Neural progenitor cell (in vitro differentiated cells): ENCODE measurements at regions not wholly inside any gene's neighbourhood (a gene's known extent, or its start where the extent isn't known, plus 50 kb on each side); places are given as distances from the start of the nearest gene placed in this dataset.

Experiments
- DNase-seq: peaks from one replicate; pipeline ENCODE4 v3.0.0-alpha.2; 2016; ENCODE audit warnings: low spot score
- H2AFZ ChIP-seq: fragments of 200-600 bp; sonication (generic); replicated peaks from 2 replicates; pipeline ENCODE4 v1.6.1; 2016; ENCODE audit warnings: antibody characterized with exemption
- H3F3A ChIP-seq: fragments of 200-600 bp; sonication (generic); 2 replicates; pipeline ENCODE4 v1.6.1; 2016; ENCODE audit warnings: antibody characterized with exemption, low read depth
- H3K27ac ChIP-seq: fragments of 200-600 bp; sonication (generic); 2 replicates; pipeline ENCODE4 v1.5.1; 2016; ENCODE audit warnings: mild to moderate bottlenecking
- H3K27me3 ChIP-seq: fragments of 200-600 bp; sonication (generic); 2 replicates; pipeline ENCODE4 v1.6.1; 2016; ENCODE audit warnings: mild to moderate bottlenecking, moderate library complexity
- H3K36me3 ChIP-seq: fragments of 200-600 bp; sonication (generic); 2 replicates; pipeline ENCODE4 v1.5.1; 2016
- H3K4me1 ChIP-seq: fragments of 200-600 bp; sonication (generic); 2 replicates; pipeline ENCODE4 v1.6.1; 2016; ENCODE audit warnings: mixed run types
- H3K4me2 ChIP-seq: fragments of 200-600 bp; sonication (generic); 2 replicates; pipeline ENCODE4 v1.6.1; 2016
- H3K4me3 ChIP-seq: fragments of 200-600 bp; sonication (generic); 2 replicates; pipeline ENCODE4 v1.5.1; 2016
- H3K79me2 ChIP-seq: fragments of 200-600 bp; sonication (generic); 2 replicates; pipeline ENCODE4 v1.6.1; 2016; ENCODE audit warnings: low read depth
- H3K9ac ChIP-seq: fragments of 200-600 bp; sonication (generic); 2 replicates; pipeline ENCODE4 v1.6.1; 2016
- H3K9me3 ChIP-seq: fragments of 200-600 bp; sonication (generic); 2 replicates; pipeline ENCODE4 v1.5.1; 2016; ENCODE audit warnings: low read depth
- H4K20me1 ChIP-seq: fragments of 200-600 bp; sonication (generic); 2 replicates; pipeline ENCODE4 v1.6.1; 2016; ENCODE audit warnings: low read depth
- H3K27ac Mint-ChIP-seq: 3 replicates; pipeline ENCODE4 v1.8.0; 2021; ENCODE audit warnings: mixed read lengths
- H3K27me3 Mint-ChIP-seq: 2 replicates; pipeline ENCODE4 v1.8.0; 2022; ENCODE audit warnings: low read depth, mild to moderate bottlenecking, inconsistent platforms, moderate library complexity, mixed read lengths; ENCODE audit not compliant: insufficient read depth
- H3K36me3 Mint-ChIP-seq: 3 replicates; pipeline ENCODE4 v1.8.0; 2021; ENCODE audit warnings: mixed read lengths
- H3K4me1 Mint-ChIP-seq: 3 replicates; pipeline ENCODE4 v1.8.0; 2021; ENCODE audit warnings: mixed read lengths
- H3K4me3 Mint-ChIP-seq: 3 replicates; pipeline ENCODE4 v1.8.0; 2021; ENCODE audit warnings: mild to moderate bottlenecking, moderate library complexity, mixed read lengths
- H3K9me3 Mint-ChIP-seq: 3 replicates; pipeline ENCODE4 v1.8.0; 2020; ENCODE audit warnings: mixed read lengths
- CTCF ChIP-seq: fragments of 200-600 bp; sonication (generic); IDR thresholded peaks from 2 replicates; pipeline ENCODE4 v1.5.1; 2017; ENCODE audit warnings: antibody characterized with exemption, mild to moderate bottlenecking
- EZH2 ChIP-seq: fragments of 200-600 bp; sonication (generic); IDR thresholded peaks from 2 replicates; pipeline ENCODE4 v1.6.1; 2017; ENCODE audit warnings: antibody characterized with exemption, mild to moderate bottlenecking, moderate library complexity
- EZH2phosphoT487 ChIP-seq: fragments of 200-600 bp; sonication (generic); IDR thresholded peaks from 2 replicates; pipeline ENCODE4 v1.6.1; 2017; ENCODE audit warnings: antibody characterized with exemption

- no peaks in the 10 kb centered on the region for H3K4me1 Mint-ChIP-seq
- Histone ChIP-seq H3K9me3 (no peaks in the 10 kb centered on the region), H3K9ac (no peak overlapping the region), H3F3A (no peaks in the 10 kb centered on the region), H3K27ac (no peak overlapping the region), H3K36me3 (no peaks in the 10 kb centered on the region), H3K79me2 (no peaks in the 10 kb centered on the region), H4K20me1 (no peaks in the 10 kb centered on the region), H3K4me3 (no peak overlapping the region), H3K4me2 (no peak overlapping the region), H3K27me3 (no peaks in the 10 kb centered on the region), H3K4me1 (no peaks in the 10 kb centered on the region), H2AFZ (no peak overlapping the region)
- H3K36me3 Mint-ChIP-seq: no peaks in the 10 kb centered on the region
- no peak overlapping the region for H3K4me3 Mint-ChIP-seq
- H3K27ac Mint-ChIP-seq: no peak overlapping the region
- H3K27me3 Mint-ChIP-seq: peaks cover 2% of the 10 kb centered on the region
- TF ChIP-seq CTCF (no peak), EZH2 (no peak), EZH2phosphoT487 (no peak)
- no peak for DNase-seq
- peaks cover 4% of the 10 kb centered on the region for H3K9me3 Mint-ChIP-seq
These were observed 130.4 kb upstream of the SLC7A14 start for GRCh38 chr3:170716172-170716805.

DNA sequence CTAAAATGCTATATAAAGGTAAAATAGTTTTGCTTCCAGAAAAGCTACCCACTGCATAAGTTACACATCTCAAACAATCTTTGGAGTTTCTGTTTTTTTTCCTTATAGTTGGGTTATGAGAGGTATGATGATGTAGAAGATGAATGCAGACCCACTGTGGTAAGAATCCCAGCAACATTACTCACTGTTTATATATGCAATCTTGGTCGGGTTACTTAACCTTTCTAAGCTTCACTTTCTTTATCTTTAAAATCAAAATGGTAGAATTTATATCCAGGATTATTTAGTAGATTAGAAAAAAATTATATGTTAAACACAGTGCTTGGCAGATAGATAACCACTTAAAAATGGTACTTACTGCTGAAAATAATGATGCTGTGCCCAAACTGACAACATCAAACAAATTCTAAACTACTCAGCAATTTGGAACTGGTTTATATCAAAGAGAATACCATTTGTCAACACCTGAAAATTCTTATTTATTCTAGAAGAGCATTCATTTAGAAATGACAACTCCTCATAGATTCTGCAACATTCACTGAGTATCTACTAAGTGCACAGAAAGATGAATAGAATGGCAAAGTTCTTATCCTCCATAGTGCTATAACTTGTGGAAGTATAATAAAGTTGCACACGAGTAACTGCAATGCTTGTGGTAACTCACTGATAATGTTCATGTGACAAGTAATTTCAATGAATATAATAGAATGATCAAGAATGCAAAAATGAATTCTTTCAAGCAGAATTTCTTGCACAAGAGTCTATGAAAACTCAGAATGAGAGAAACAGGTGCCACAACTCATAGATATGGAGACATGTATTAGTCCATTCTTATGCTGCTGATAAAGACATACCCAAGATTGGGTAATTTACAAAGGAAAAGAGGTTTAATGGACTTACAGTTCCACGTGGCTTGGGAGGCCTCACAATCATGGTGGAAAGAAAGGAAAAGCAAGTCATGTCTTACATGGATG lies 129.0 kb upstream of the SLC7A14 start:
- no peak overlapping the region for H3K27ac ChIP-seq
- no peaks in the 10 kb centered on the region for H4K20me1 ChIP-seq
- H3K4me1 Mint-ChIP-seq: no peaks in the 10 kb centered on the region
- no peak overlapping the region for H3K27ac Mint-ChIP-seq
- no peaks in the 10 kb centered on the region for H3K27me3 ChIP-seq
- no peaks in the 10 kb centered on the region for H3K4me1 ChIP-seq
- TF ChIP-seq EZH2phosphoT487: no peak
- no peak for TF ChIP-seq CTCF
- no peak for TF ChIP-seq EZH2
- H3K4me3 Mint-ChIP-seq: no peak overlapping the region
- no peaks in the 10 kb centered on the region for H3K79me2 ChIP-seq
- H3K9me3 Mint-ChIP-seq: peaks cover 9% of the 10 kb centered on the region
- no peak overlapping the region for H3K4me3 ChIP-seq
- no peak overlapping the region for H2AFZ ChIP-seq
- H3K9ac ChIP-seq: no peak overlapping the region
- DNase-seq: no peak
- no peak overlapping the region for H3K4me2 ChIP-seq
- no peaks in the 10 kb centered on the region for H3K36me3 Mint-ChIP-seq
- no peaks in the 10 kb centered on the region for H3F3A ChIP-seq
- H3K9me3 ChIP-seq: no peaks in the 10 kb centered on the region
- H3K27me3 Mint-ChIP-seq: peaks cover 2% of the 10 kb centered on the region
- H3K36me3 ChIP-seq: no peaks in the 10 kb centered on the region

- H3K27me3 ChIP-seq: no peaks in the 10 kb centered on the region
- no peaks in the 10 kb centered on the region for H3F3A ChIP-seq
- TF ChIP-seq EZH2 (no peak), EZH2phosphoT487 (no peak), CTCF (no peak)
- no peak overlapping the region for H3K4me3 Mint-ChIP-seq
- H3K9ac ChIP-seq: no peak overlapping the region
- no peak overlapping the region for H2AFZ ChIP-seq
- no peak overlapping the region for H3K4me2 ChIP-seq
- peaks cover 2% of the 10 kb centered on the region for H3K27me3 Mint-ChIP-seq
- H3K9me3 Mint-ChIP-seq: peaks cover 15% of the 10 kb centered on the region
- H3K27ac ChIP-seq: no peak overlapping the region
- H3K79me2 ChIP-seq: no peaks in the 10 kb centered on the region
- no peak overlapping the region for H3K27ac Mint-ChIP-seq
- DNase-seq: no peak
- no peaks in the 10 kb centered on the region for H4K20me1 ChIP-seq
- H3K36me3 Mint-ChIP-seq: no peaks in the 10 kb centered on the region
- no peaks in the 10 kb centered on the region for H3K36me3 ChIP-seq
- no peak overlapping the region for H3K4me3 ChIP-seq
- H3K4me1 ChIP-seq: no peaks in the 10 kb centered on the region
- no peaks in the 10 kb centered on the region for H3K9me3 ChIP-seq
- H3K4me1 Mint-ChIP-seq: no peaks in the 10 kb centered on the region
These were observed 128.2 kb upstream of the SLC7A14 start for GRCh38 chr3:170714122-170714521.
